LoVo (cell line): ENCODE measurements at regions not wholly inside any gene's neighbourhood (a gene's known extent, or its start where the extent isn't known, plus 50 kb on each side); places are given as distances from the start of the nearest gene placed in this dataset.

ENCODE experiments used
- DNase-seq: peaks from one replicate; pipeline ENCODE4 v3.0.0-alpha.2; 2016; ENCODE audit warnings: low spot score

GRCh38 chr2:198214114-198214596 lies 409.8 kb downstream of the PLCL1 start:
- DNase-seq = no peak

- no peak for DNase-seq
These were observed 408.9 kb downstream of the PLCL1 start for GRCh38 chr2:198213253-198213652.

GRCh38 chr2:198211706-198212105 lies 407.3 kb downstream of the PLCL1 start:
- DNase-seq = no peak

GRCh38 chr2:198203336-198204069 lies 399.1 kb downstream of the PLCL1 start:
- no peak for DNase-seq
